Tibial nerve (tissue), 4 donors: ENCODE measurements at regions not wholly inside any gene's neighbourhood (a gene's known extent, or its start where the extent isn't known, plus 50 kb on each side); places are given as distances from the start of the nearest gene placed in this dataset.

Experiments
- CTCF ChIP-seq, 5 experiments: fragments of 200-600 bp in 3 of 5; fragments of 450-650 bp in 2 of 5; sonication (generic) in 3 of 5; IDR thresholded peaks; one replicate each; pipeline ENCODE4 v1.5.1; 2016 to 2019; ENCODE audit warnings: antibody characterized with exemption in 5 of 5, mild to moderate bottlenecking in 3 of 5, moderate library complexity in 2 of 5
- EP300 ChIP-seq, 2 donors: sonication (generic); formaldehyde crosslinking; IDR thresholded peaks; one replicate each; pipeline ENCODE4 v1.6.1; 2017; ENCODE audit warnings: antibody characterized with exemption in 2 of 2, mild to moderate bottlenecking in 1 of 2
- POLR2A ChIP-seq, 2 donors: fragments of 450-650 bp; IDR thresholded peaks; one replicate each; pipeline ENCODE4 v1.6.1; 2017; ENCODE audit warnings: antibody characterized with exemption in 2 of 2, mild to moderate bottlenecking in 2 of 2, moderate library complexity in 2 of 2

DNA sequence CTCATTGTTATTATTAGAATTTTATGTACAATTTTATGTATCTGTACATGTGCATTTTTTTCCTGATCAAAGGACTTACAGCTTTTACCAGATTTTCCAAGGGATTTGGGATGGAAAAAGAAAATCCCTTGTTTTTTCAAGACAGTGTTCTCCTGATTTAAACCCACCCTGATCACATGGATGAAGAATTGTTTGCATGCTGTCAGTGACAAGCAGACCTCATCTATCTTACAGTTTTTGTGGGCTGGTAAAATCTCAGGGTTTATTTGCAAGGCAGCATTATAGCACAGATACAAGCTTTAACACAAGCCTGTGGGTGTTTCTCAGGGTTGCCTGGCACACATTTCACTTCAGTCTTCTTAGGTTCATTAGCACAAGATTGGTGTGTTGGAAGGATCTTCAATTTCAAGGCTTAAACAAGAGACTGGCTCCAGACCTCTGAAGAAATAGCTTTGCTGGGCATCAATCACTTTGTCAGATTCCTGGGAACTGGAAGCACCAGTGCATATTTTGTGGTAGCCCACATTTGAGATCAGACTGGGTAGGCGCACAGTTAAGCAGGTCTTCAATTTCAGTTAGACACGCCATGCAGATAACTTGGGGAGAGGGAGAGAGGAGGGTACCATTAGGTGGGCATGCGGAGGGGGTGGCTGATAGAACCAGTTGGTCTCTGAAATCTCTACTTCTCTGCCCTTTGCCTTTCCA is 118.0 kb downstream of the TBX5 start:
- TF ChIP-seq CTCF (IDR thresholded peaks at IDR 0.05) (no peak), POLR2A (IDR thresholded peaks at IDR 0.05) (no peak), EP300 (IDR thresholded peaks at IDR 0.05) (no peak)
